ENCODE measurements at regions not wholly inside any gene's neighbourhood (a gene's known extent, or its start where the extent isn't known, plus 50 kb on each side); places are given as distances from the start of the nearest gene placed in this dataset.

DNA sequence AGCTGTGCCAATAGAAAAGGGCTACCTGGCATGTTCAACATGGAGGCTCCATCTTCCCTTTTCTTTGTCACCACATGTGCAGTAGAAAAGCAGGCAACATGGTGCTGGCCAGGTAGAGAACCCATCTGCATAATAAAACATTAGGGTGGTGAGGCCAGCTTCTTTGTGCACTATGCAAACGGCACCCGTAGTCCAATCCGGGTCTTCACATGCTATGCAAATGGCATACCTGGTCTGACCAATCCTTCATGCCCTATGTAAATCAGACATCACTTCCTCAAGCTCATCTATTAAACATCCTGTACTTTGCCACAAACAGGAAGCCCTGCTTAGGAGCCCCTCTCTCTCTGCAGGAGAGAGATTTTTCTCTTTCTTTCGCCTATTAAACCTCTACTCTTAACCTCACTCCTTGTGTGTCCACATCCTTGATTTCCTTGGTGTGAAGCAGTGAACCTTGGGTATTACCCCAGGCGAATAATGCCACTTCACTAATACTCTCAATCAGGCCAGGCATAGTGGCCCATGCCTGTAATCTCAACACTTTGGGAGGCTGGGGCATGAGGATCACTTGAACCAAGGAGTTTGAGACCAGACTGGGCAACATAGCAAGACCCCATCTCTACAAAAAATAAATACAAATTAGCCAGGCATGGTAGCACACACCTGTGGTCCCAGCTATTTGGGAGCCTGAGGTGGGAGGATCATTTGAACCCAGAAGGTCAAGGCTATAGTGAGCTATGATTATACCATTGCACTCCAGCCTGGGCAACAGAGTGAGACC, 111.3 kb upstream of the MRI1 start:
- Histone ChIP-seq H3K4me1 (ENCODE audit: control insufficient read depth, extremely low read depth, insufficient read depth, low read length) (no peaks in the 10 kb centered on the region), H3K9me1 (replicated peaks; ENCODE audit: control insufficient read depth, extremely low read depth, insufficient read depth, low read length) (no peaks in the 10 kb centered on the region), H3K9ac (replicated peaks; ENCODE audit: extremely low read depth, insufficient read depth, low read length) (no peak overlapping the region), H3K27ac (ENCODE audit: insufficient read depth, low read depth, low read length) (no peak overlapping the region), H3K4me3 (replicated peaks in 1 of 3; ENCODE audit: insufficient read depth in 1 of 3, low read depth in 1 of 3, low read length in 3 of 3) (no peak overlapping the region), H3K36me3 (ENCODE audit: control insufficient read depth in 2 of 2, extremely low read depth in 1 of 2, insufficient read depth in 2 of 2, low read length in 2 of 2) (no peaks in the 10 kb centered on the region), H3K9me3 (replicated peaks; ENCODE audit: control insufficient read depth, insufficient read depth, low read length) (no peaks in the 10 kb centered on the region), H3K27me3 (ENCODE audit: control insufficient read depth in 2 of 2, insufficient read depth in 2 of 2, low read length in 2 of 2) (no peaks in the 10 kb centered on the region), H2AFZ (ENCODE audit: low read depth, low read length) (no peak overlapping the region), H4K20me1 (replicated peaks; ENCODE audit: control insufficient read depth, extremely low read depth, insufficient read depth, low read length) (no peaks in the 10 kb centered on the region), H3K79me2 (ENCODE audit: control insufficient read depth, insufficient read depth, low read length) (no peaks in the 10 kb centered on the region), H3K4me2 (ENCODE audit: insufficient read depth, low read length) (no peak overlapping the region)
- FAIRE-seq (no peak), DNase-seq (ENCODE audit: low read depth, low spot score) (no peak)
- BruUV-seq (replicated peaks) = no TSS peak
- ChIA-PET POLR2A (no interaction called here), CTCF (no interaction called here)
- intact Hi-C loops (cut with micrococcal nuclease) = no loop called here
- dilution Hi-C loops (cut with MboI; ENCODE audit: extremely low pct_ligation_motif_present, low sequenced_read_pairs) = no loop called here
- no peak for TF ChIP-seq POLR2AphosphoS5 (IDR thresholded peaks at IDR 0.05; ENCODE audit: insufficient read depth, low read depth, low read length)
- TF ChIP-seq, protein P1, sequence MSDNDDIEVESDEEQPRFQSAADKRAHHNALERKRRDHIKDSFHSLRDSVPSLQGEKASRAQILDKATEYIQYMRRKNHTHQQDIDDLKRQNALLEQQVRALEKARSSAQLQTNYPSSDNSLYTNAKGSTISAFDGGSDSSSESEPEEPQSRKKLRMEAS (IDR thresholded peaks at IDR 0.05; ENCODE audit: insufficient read depth, insufficient read length) = no peak
- TF ChIP-seq, protein P2, sequence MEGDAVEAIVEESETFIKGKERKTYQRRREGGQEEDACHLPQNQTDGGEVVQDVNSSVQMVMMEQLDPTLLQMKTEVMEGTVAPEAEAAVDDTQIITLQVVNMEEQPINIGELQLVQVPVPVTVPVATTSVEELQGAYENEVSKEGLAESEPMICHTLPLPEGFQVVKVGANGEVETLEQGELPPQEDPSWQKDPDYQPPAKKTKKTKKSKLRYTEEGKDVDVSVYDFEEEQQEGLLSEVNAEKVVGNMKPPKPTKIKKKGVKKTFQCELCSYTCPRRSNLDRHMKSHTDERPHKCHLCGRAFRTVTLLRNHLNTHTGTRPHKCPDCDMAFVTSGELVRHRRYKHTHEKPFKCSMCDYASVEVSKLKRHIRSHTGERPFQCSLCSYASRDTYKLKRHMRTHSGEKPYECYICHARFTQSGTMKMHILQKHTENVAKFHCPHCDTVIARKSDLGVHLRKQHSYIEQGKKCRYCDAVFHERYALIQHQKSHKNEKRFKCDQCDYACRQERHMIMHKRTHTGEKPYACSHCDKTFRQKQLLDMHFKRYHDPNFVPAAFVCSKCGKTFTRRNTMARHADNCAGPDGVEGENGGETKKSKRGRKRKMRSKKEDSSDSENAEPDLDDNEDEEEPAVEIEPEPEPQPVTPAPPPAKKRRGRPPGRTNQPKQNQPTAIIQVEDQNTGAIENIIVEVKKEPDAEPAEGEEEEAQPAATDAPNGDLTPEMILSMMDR (IDR thresholded peaks at IDR 0.05; ENCODE audit: extremely low read depth in 1 of 2, insufficient read depth in 1 of 2, low read depth in 1 of 2, low read length in 2 of 2) = no peak
- no peak for TF ChIP-seq POLR2A (IDR thresholded peaks at IDR 0.05; ENCODE audit: low read depth, low read length)
- no peak for TF ChIP-seq JUN (IDR thresholded peaks at IDR 0.05; ENCODE audit: borderline replicate concordance, insufficient read depth, insufficient read length, low read depth)
- no peak for TF ChIP-seq GATA2 (IDR thresholded peaks at IDR 0.05; ENCODE audit: insufficient read depth, insufficient read length, low read depth, low read length)
- no peak for TF ChIP-seq EZH2 (IDR thresholded peaks at IDR 0.05; ENCODE audit: borderline replicate concordance, low read depth, low read length, severe bottlenecking)
- no peak for TF ChIP-seq MYC (IDR thresholded peaks at IDR 0.05; ENCODE audit: low read depth, low read length)
- no peak for TF ChIP-seq FOS (IDR thresholded peaks at IDR 0.05; ENCODE audit: borderline replicate concordance, insufficient read depth, low read length)
